ENCODE measurements at regions not wholly inside any gene's neighbourhood (a gene's known extent, or its start where the extent isn't known, plus 50 kb on each side); places are given as distances from the start of the nearest gene placed in this dataset.
"Not testable (repeated sequence)": the region's sequence is repeated elsewhere in the genome, so short reads cannot be mapped to it uniquely, and the experiment has no call there.

DNA sequence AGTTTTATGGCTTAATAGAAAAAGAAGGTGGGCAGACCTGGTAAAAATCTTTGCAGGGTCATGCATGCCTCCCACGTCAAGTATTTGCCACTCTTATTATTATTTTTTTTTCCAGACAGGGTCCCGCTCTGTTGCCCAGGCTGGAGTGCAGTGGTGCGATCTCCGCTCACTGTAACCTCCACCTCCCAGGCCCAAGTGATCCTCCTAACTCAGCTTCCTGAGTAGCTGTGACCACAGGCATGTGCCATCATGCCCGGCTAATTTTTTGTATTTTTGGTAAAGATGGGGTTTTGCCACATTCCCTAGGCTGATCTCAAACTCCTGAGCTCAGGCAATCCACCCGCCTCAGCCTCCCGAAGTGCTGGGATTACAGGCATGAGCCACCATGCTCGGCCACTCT lies 55.7 kb upstream of the ATXN3L start:
- TF ChIP-seq, protein P1, sequence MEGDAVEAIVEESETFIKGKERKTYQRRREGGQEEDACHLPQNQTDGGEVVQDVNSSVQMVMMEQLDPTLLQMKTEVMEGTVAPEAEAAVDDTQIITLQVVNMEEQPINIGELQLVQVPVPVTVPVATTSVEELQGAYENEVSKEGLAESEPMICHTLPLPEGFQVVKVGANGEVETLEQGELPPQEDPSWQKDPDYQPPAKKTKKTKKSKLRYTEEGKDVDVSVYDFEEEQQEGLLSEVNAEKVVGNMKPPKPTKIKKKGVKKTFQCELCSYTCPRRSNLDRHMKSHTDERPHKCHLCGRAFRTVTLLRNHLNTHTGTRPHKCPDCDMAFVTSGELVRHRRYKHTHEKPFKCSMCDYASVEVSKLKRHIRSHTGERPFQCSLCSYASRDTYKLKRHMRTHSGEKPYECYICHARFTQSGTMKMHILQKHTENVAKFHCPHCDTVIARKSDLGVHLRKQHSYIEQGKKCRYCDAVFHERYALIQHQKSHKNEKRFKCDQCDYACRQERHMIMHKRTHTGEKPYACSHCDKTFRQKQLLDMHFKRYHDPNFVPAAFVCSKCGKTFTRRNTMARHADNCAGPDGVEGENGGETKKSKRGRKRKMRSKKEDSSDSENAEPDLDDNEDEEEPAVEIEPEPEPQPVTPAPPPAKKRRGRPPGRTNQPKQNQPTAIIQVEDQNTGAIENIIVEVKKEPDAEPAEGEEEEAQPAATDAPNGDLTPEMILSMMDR (conservative IDR thresholded peaks at IDR 0.05; ENCODE audit: low read length), result not testable (repeated sequence)
- not testable (repeated sequence) for TF ChIP-seq EZH2phosphoT487 (IDR thresholded peaks at IDR 0.05; ENCODE audit: borderline replicate concordance)

All from Loucy (cell line).